A673 (cell line): ENCODE measurements at regions not wholly inside any gene's neighbourhood (a gene's known extent, or its start where the extent isn't known, plus 50 kb on each side); places are given as distances from the start of the nearest gene placed in this dataset.

Source experiments
- BruUV-seq: library from RNA; stranded (reverse); fragments of 400-500 nt; replicated peaks from 2 replicates; lab custom pipeline; 2021; lab: Mats Ljungman, UMichigan
- CTCF ChIA-PET: fragments of 300-600 bp; sonication (Branson Sonifier 250); formaldehyde crosslinking; loops from one replicate; lab custom pipeline; 2022; ENCODE audit warnings: antibody characterized with exemption; lab: Charles Lee
- POLR2A ChIA-PET: fragments of 300-600 bp; sonication (Branson Sonifier 250); formaldehyde crosslinking; loops from one replicate; lab custom pipeline; 2022; ENCODE audit warnings: antibody characterized with exemption; ENCODE audit not compliant: low non-redundant PET; lab: Charles Lee
- DNase-seq: peaks from one replicate; pipeline ENCODE4 v3.0.0-alpha.2; 2015; ENCODE audit warnings: low spot score
- H3K27ac ChIP-seq: fragments of 200-600 bp; sonication (generic); 2 replicates; pipeline ENCODE4 v1.5.1; 2016; ENCODE audit warnings: mixed run types, low read depth, mild to moderate bottlenecking, mixed read lengths, antibody characterized with exemption, low read length; ENCODE audit not compliant: poor library complexity, severe bottlenecking
- H3K27me3 ChIP-seq: fragments of 200-600 bp; sonication (generic); replicated peaks from 2 replicates; pipeline ENCODE4 v1.6.1; 2017; ENCODE audit warnings: mixed run types, low read depth, mild to moderate bottlenecking, mixed read lengths, antibody characterized with exemption, low read length; ENCODE audit not compliant: insufficient read depth, poor library complexity
- H3K36me3 ChIP-seq: fragments of 200-600 bp; sonication (generic); 2 replicates; pipeline ENCODE4 v1.6.1; 2016; ENCODE audit warnings: mixed run types, mild to moderate bottlenecking, mixed read lengths, antibody characterized with exemption, low read length; ENCODE audit not compliant: insufficient read depth, poor library complexity, severe bottlenecking
- H3K4me1 ChIP-seq: fragments of 200-600 bp; sonication (generic); 2 replicates; pipeline ENCODE4 v1.6.1; 2017; ENCODE audit warnings: mixed run types, mild to moderate bottlenecking, mixed read lengths, antibody characterized with exemption, low read length; ENCODE audit not compliant: insufficient read depth, poor library complexity, severe bottlenecking
- H3K4me3 ChIP-seq: fragments of 200-600 bp; sonication (generic); 2 replicates; pipeline ENCODE4 v1.5.1; 2016; ENCODE audit warnings: low read depth, mixed run types, mild to moderate bottlenecking, mixed read lengths, low read length; ENCODE audit not compliant: poor library complexity, severe bottlenecking
- H3K9me3 ChIP-seq: fragments of 200-600 bp; sonication (generic); 2 replicates; pipeline ENCODE4 v1.6.1; 2016; ENCODE audit warnings: mixed run types, low read depth, mild to moderate bottlenecking, mixed read lengths, antibody characterized with exemption, low read length; ENCODE audit not compliant: poor library complexity, severe bottlenecking
- CTCF ChIP-seq: fragments of 300-800, 200-600 bp; sonication (generic); conservative IDR thresholded peaks from 2 replicates; pipeline ENCODE4 v1.5.1; 2017; ENCODE audit warnings: low read depth, mild to moderate bottlenecking, antibody characterized with exemption, low read length, moderate library complexity, mixed read lengths
- EZH2 ChIP-seq: fragments of 200-600 bp; sonication (generic); IDR thresholded peaks from 2 replicates; pipeline ENCODE4 v1.6.1; 2017; ENCODE audit warnings: borderline replicate concordance, low read depth, mild to moderate bottlenecking, mixed read lengths, antibody characterized with exemption, low read length; ENCODE audit not compliant: poor library complexity, severe bottlenecking
- intact Hi-C: fragments of 100-400 bp; cut with micrococcal nuclease; formaldehyde crosslinking; loops from one replicate; pipeline ENCODE4 v1.10.0; 2022; ENCODE audit not compliant: unreplicated experiment

DNA sequence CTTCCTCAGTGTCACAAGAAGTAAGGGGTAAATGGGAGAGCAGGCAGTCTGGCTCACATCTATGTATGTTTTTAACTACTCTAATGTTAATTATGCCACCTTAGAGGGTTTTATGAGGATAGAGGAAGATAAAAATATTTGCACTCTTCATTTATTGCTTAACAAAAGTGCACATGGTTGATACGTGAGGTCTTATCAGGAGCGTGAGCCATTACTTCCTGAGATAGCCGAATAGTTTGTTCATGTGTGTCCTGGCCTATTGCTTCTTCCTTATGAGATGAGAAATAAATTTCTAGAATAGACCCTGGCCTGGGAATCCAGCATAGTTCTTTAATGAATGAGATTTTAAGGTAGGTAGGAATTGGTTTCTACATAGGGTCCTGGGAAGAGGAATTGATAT, 471.1 kb upstream of the B3GALT2 start:
- POLR2A ChIA-PET = no interaction called here
- no peaks in the 10 kb centered on the region for H3K27me3 ChIP-seq
- no peak overlapping the region for H3K27ac ChIP-seq
- DNase-seq = no peak
- H3K4me1 ChIP-seq = no peaks in the 10 kb centered on the region
- no peaks in the 10 kb centered on the region for H3K36me3 ChIP-seq
- BruUV-seq = no TSS peak
- intact Hi-C loops = no loop called here
- H3K4me3 ChIP-seq = no peak overlapping the region
- TF ChIP-seq EZH2 (no peak), CTCF (no peak)
- H3K9me3 ChIP-seq = peaks cover 3% of the 10 kb centered on the region
- CTCF ChIA-PET = no interaction called here

DNA sequence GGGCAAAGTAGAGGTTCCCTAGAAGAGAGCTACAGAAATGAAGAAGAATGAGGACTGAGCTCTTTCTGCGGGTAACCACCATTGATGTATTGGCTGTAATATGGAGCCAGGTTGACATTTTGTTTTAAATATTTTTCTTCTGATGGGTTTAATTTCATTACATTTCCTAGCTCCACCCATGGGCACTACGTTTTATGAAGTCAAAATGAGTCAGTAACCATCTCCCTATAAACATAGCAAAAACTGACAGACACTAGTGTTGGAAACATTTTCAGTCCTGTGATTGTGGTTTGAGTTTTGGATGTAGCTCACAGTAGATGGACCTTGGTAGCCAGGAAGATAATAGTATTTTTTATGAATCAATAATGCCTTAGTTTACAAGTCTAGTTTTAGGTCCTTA, 470.4 kb upstream of the B3GALT2 start:
- H3K4me1 ChIP-seq = no peaks in the 10 kb centered on the region
- ChIA-PET CTCF (no interaction called here), POLR2A (no interaction called here)
- H3K9me3 ChIP-seq = peaks cover 3% of the 10 kb centered on the region
- no TSS peak for BruUV-seq
- no peaks in the 10 kb centered on the region for H3K36me3 ChIP-seq
- H3K4me3 ChIP-seq = no peak overlapping the region
- H3K27ac ChIP-seq = no peak overlapping the region
- H3K27me3 ChIP-seq = no peaks in the 10 kb centered on the region
- no peak for DNase-seq
- intact Hi-C loops = no loop called here
- TF ChIP-seq CTCF = no peak
- TF ChIP-seq EZH2 = no peak

DNA sequence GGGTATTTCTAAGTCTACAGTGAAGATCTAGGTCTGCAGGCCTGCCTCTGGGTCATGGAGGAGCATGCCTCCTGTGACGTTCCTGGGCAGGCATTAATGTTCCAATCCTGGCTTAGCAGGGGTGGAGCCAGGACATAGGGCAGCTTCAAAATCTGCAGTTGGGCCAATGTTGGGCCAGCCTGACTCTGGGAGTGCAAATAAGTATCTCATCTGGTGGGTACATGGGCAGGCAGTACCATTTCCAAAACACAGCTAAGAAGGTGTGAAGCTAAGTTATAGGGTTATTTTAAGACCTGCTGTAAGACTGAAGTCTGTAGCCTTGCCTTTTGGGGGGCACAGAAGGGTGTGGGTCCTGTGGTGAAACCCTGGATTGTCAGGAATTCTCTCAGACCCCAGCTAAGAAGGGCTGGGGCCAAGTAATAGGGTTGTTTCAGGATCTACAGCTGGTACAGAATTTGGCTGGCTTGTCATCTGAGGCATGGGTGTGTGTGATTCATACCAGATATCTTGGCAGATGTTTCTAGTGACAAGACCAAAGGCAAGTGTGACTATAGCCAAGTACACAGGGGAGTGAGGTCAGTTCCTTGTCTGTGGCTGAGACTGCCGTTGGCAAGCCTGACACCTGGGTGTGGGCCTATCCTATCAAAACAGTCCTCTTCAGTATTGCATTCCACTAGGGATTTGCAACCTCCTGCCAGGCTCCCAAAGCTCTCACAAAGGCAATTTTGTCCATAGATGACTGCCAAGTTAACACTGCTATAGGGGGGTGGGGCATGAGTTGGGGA, 468.7 kb upstream of the B3GALT2 start:
- no TSS peak for BruUV-seq
- POLR2A ChIA-PET = no interaction called here

More for the DNA sequence above, 468.7 kb upstream of the B3GALT2 start:
- CTCF ChIA-PET = no interaction called here
- no peaks in the 10 kb centered on the region for H3K36me3 ChIP-seq
- no peak overlapping the region for H3K27ac ChIP-seq
- peak; percentile 2 for DNase-seq
- H3K27me3 ChIP-seq = no peaks in the 10 kb centered on the region
- no peak overlapping the region for H3K4me3 ChIP-seq
- no peaks in the 10 kb centered on the region for H3K4me1 ChIP-seq
- peaks cover 3% of the 10 kb centered on the region for H3K9me3 ChIP-seq
- intact Hi-C loops = no loop called here
- TF ChIP-seq EZH2 = no peak
- TF ChIP-seq CTCF = no peak
